ENCODE measurements at regions not wholly inside any gene's neighbourhood (a gene's known extent, or its start where the extent isn't known, plus 50 kb on each side); places are given as distances from the start of the nearest gene placed in this dataset.

DNA sequence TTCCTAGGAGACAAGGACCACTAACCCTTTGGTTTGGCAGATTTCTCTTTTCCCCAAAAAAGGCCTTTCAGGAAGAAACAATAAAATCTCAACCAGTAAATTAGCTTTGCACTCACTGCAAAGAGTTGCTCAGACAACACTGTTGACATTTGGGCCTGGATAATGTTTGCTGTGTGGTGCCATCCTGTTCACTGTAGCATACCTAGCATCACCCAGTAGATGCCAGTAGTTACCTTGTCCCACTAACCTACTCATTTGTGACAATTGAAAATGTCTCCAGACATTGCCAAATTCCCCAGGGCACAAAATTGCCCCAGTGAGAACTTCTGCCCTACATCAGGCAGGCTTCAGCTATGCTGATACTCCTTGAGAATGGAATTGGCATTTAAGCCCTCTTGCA is 177.0 kb upstream of the ERCC4 start:
- no peak for DNase-seq

DNA sequence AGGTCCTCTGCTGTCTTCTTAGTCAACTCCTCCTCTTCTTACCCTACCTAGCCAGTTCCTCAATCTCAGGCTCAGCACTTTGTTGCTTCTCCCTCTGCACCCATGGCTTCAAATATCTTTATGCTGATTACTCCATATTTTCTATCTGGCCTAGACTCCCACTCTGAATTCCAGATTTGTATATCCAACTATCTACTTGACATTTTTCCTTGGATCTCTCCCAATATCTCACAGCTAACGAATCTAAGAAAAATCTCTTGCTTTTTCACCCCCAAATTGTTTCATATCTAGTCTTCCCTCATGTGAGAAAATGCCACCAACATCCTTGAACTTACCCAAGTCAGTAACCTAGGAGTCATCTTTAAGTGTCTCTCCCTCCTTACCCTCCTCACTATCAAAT is 176.4 kb upstream of the ERCC4 start:
- no peak for DNase-seq

DNA sequence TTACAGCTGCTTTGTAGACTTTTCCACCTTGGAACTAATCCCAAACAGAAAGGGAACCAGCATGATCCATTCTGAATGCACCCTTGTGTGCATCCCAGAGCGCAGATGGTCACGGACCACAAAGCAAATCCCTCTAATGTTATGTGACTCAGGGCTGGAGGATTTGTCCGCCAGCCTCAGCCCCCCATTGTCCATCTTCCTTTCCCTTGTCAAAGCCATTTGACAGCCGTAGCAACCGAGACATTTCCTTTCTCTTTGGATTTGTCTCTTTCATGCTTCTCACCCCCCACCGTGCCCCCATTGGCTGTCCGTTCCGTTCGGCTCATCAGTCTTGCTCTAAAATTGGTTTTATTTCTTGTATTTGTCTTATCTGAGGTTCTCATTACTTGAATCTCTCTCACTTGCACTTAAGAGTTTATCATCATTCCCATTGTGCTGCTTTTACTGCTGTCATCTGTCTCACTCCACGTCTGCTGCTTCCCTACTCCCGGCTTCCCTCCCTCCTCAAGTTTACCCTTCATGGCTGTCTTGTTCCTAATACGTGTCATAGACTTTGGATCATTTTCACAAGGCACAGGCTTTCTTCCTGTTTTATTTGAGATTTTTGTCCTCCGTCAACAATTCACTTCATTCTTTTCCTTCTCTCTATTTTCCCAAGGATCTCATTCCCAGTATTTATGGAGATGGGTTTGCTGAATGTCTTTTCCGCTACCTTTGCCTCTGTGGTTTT is 163.4 kb upstream of the ERCC4 start:
- no peak for DNase-seq

DNA sequence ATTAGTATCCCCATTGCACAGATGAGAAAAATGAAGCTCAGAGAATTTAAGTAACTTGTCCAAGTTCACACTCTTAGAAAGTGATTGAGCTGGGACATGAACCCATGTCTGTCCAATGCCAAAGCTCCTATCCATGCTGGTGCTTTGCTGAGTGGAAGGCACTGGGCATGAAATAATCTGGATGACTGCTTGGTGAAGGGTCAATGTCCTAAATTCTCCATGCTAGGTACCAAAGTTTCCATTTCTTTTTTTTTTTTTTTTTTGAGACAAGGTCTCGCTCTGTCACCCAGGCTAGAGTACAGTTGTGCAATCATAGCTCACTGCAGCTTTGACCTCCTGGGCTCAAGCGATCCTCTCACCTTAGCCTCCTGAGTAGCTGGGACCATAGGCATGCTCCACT is 153.6 kb upstream of the ERCC4 start:
- no peak for DNase-seq

DNA sequence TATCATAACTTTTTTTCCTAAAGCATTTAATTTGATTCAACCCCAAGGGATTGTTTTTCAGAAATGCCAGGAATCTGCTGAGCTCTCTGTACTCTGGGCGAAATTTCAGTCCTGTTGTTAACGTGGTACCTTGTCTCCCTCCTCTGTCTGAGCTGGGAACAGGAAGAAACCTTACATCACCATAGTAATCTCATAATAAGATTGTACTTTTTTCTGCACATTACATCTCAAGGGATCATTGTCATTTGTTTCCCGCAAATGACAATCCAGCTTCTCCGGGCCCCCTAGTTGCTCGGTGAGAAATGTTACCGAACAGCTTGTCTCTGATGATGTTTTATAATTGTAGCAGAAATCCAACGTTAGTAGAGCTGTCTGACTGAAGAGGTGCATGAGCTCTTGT is 152.7 kb upstream of the ERCC4 start:
- no peak for DNase-seq

DNA sequence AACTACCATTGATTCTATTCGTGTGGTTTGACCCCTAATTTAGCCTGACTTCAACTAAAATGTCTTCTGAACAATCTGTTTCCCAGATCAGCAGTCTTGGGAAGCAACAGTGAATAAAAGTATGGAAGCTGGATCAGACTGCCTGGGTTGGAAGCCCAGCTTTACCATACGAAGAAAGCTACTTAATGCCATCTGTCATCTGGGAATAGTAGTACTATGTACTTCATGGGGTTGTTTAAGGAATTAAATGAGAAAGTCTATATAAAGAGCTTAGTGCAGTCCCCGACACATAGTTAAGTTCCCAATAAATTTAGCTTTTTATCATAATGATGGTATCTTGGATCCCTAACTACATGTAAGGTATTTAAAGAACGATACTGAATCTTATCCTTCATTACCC is 151.5 kb upstream of the ERCC4 start:
- DNase-seq = no peak

DNA sequence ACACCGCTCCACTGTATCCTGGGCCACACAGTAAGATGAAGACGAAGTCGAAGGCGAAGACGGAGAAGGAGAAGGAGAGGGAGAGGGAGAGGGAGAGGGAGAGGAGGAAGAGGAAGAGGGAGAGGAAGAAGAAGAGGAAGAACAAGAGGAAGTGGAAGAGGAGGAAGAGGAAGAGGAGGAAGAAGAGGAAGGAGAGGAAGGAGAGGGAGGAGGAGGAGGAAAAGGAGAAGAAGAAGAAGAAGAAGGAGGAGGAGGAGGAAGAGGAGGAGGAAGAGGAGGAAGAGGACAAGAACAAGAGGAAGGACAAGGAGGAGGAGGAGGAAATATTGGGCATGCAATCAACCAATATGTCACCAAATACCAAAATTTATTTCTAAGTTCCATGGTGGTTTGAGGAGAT is 149.5 kb upstream of the ERCC4 start:
- no peak for DNase-seq

DNA sequence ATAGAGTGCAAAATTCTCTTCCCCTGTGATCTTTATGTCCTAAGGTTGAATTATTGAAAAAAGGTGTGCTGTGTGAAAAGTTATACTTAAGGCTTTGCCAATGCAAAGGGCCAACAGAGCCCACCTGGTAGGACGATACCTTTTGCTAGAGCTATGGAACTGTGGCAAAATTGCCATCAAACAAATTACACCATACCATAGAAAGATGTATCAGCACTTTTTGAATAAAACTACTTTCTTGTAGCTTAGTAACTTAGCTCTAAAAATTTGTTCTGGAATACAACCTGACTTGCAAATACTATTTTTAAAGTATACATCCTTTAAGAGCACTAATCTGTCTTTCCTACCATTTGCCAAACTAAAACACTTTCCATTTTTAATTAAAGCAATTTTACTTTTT is 147.2 kb upstream of the ERCC4 start:
- DNase-seq = no peak

DNA sequence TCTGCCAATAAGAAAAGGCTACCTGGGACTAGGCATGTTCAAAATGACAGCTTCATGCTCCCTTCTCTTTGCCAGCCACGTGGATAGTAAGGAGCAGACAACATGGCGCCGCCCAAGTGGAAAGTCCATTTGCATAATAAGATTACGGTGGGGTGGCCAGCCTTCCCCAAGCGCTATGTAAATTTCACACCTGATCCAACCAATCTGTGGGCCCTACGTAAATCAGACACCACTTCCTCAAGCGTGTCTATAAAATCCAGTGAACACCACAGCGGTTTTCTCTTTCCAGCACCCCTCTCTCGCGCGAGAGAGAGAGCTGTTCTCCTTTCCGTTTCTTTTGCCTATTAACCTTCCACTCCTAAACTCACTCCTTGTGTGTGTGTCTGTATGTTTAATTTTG is 140.3 kb upstream of the ERCC4 start:
- DNase-seq = no peak

DNA sequence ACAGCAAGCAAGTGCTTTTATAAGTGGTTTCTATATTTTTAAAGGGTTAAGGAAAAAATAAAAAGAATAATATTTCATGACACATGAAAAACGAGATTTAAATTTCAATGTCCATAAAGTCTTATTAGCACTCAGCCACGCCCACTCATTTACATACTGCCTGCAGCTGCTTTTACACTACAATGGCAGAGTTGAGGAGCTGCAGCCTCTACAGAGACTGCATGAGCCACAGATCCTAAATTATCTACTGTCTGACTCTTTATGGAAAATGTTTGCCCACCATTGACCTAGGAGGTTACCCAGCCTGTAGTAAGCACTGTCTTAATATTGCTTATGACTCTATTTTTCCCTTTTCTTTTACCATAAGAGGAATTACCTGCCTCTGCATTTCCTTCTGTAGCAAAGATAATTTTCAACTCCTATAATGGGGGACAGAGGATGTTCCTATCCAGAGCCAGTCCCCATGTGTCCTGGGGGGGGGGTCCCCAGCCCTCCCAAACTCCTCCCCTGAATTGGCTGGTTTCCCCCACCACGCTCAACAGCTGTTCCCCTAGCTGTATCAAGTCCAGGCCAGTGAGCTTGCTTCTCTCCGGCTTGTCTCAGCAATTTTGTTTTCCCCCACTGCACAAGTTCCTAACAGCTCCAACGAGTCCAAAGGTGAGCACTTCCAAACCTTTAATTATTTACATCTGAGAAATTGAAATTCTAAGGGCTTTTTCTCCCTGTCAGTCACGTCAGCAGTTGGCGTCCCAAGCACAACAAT is 139.4 kb upstream of the ERCC4 start:
- no peak for DNase-seq

DNA sequence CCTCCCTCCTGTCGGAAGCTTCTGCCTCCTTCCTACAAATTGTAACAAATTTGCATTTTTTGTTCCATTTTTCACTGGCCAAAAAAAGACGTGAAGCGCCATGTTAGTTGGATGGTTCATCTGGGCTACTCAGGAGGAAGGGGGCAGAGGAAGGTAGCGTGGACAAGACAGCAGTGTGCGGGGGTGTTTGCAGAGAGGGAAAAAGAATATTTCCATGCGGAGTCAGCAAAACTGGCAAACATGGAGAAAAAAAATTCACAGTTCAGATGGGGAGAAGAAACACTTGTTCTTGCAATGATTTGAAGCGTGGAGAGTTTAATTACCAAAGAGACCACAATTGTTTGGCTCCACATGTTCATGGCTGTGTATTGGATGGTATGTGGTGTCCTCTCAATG is 138.8 kb upstream of the ERCC4 start:
- no peak for DNase-seq

DNA sequence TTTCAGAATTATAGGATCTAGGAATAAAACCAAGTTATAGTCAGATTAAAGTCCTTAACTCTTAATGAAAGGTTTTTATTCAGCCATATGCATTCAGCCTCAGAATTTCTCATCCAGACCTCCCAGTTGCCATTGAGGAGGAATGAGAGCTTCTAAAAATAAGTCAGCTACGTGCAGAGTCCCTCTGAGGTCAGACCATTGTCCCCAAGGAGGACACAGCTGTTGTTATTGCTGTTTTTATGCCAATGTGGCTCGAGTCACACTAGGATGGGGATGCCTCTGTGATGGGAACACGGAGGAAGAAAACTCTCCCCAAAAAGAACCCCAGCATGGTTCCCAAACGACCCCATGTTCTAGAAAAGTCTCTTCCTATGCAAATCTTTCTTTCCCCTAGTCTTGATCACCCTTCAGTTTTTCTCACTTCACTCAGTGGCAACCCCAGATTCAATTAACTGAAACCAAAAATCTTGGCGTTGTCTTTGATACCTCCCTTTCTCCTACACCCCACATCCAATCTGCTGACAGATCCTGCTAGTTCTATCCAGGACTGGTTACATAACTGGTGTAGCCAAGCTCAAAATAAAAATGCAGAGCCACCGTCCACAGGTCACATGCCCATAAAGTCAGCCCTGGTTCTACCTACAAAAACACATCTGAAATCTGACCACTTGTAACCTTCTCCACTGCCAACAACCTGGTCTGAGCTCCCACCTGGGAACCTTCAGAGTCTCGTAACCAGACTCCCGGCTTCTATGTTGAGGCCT is 138.2 kb upstream of the ERCC4 start:
- DNase-seq = no peak

DNA sequence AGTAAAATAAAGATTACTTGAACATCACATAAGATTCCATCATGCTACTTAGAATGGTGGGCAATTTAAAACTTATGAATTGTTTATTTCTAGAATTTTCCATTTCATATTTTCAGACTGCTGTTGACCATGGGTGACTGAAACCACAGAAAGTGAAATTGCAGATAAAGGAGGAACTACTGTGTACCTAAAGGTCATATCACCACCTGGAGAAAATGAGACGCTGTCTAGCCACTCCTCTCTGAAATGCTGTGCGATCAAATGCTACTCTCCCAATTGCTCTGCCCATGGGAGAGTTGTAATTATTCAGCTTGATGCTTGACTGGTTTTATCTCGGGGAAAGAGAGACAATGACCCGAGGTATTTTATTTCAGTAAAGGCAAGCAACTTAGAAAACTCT is 128.9 kb upstream of the ERCC4 start:
- DNase-seq = no peak

DNA sequence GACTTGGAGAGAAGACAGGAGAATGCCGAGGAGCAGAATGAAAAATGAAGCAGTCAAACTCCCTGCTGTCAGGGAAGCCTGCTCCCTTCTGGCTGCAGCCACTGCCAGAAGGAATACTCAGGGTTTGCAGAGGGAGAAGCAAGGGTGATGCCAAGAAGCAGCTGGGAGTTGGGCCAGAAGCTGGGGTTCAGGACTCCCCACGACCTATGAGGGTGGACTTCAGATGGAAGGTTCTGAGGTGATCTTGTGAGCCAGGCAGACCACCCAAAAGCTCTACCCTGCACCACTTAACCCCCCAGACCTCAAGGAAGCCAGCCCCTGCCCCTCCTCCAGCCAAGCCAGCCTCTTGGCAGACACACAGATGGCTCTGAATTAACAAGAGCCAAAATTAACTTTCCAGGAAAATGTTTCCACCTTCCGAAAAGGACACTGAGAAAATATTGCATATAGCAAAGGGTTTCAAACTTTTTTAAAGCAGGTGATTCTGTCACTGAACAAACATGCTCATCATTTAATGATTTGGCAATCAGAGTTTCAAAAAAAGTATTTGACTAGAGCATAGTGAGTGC is 126.0 kb upstream of the ERCC4 start:
- no peak for DNase-seq

DNA sequence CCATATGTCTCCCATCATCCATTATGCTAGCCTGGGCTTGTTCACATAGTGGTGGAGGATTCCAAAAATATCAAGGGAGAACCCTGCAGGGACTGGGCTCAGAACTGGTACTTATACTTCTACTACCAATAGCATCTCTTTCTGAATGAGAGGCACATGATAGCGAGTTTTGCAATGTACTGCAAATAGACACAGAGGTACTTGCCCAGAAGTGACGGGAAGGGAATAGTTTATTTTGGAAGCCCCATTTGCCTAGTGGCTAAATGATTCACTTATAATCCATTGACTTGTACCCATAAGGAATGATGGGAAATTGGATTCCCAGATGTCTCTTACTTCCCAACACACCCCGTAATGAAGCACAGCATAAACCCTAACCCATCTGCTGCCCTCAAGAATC is 124.8 kb upstream of the ERCC4 start:
- DNase-seq = no peak

DNA sequence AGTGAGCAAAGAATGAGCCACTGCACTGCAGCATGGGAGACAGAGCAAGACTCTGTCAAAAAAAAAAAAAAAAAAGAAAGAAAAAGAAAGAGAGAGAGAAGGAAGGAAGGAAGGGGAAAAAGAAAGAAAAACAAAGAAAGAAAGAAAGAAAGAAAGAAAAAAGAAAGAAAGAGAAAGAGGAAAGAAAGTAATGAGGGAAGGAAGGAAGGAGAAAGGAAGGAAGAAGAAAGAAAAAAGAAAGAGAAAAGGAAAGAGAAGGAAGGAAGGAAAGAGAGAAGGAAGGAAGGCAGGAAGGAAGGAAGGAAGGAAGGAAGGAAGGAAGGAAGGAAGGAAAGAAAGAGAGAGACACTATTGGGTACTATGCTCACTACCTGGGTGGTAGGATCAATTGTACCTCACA is 122.2 kb upstream of the ERCC4 start:
- DNase-seq = no peak

DNA sequence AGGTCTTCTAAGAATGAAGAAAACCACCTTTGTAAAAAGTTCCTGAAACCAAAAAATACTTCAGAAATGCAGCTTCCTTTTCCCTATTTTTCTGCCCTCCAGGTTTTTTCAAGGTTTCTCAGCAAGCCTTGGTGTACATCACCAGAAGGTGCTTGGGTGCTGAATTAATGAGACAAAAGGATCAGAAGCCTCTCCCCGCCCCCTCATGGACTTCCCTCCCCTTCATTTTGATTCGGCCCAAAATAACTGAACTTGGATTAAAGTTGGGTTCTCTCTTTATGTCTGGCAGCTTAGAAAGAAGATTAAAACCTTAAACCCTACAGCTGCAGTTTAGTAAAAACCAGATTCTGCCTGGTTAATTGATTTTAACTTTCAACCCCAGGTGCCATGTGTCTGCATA is 121.7 kb upstream of the ERCC4 start:
- no peak for DNase-seq

DNA sequence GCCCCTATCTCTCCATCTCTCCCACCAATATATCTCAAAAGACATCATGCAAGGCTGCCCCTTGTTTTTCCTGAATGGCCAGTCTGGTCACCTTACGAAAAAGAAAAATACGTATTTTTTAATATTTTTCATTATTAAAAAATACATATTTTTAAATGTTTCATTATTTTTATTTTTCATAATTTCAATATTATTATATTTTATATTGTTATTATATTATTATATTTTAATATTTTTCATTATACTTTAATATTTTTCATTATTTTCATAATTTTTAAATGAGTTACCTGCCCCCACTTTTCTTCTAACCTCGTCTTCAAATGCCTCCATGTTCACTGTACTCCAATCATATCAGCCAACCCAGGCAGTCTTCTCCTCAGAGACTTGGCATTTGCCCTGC is 116.0 kb upstream of the ERCC4 start:
- DNase-seq = no peak

DNA sequence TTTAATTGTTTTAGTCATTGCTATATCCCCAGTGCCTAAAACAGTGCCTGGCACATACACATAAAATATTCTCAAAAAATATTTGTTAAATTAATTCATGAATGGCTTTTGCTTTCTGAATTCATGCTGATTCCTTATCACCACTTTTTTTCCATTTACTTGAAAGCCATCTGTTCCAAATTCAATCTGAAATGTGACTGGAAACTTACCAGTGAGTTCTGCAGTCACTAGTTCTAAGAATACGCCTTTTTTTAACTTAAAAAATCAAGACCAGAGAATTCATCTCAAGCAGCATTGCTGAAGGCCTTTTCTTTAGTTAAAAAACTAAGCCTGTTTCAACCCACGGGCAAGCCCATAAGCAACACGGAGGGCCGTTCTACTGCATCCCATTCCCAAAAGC is 114.0 kb upstream of the ERCC4 start:
- DNase-seq = no peak

DNA sequence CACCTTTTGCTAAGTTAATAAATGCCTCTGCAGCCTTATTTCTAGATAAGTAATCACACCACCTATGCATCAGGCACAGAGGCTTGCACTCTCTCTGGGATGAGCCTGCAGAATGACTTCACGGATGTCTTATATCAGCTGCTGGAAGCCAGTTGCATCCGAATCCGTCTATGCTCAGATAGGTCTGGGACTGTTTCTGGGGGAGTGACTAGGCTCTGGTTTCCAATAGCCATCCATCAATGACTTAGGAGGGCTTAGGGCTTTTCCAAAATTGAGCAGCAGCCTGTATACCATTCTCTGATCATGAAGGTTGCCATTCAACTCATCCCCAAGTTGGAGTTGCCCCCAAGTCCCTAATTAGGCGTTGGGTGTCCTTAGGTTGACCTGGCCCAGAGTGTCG is 113.3 kb upstream of the ERCC4 start:
- DNase-seq = no peak

DNA sequence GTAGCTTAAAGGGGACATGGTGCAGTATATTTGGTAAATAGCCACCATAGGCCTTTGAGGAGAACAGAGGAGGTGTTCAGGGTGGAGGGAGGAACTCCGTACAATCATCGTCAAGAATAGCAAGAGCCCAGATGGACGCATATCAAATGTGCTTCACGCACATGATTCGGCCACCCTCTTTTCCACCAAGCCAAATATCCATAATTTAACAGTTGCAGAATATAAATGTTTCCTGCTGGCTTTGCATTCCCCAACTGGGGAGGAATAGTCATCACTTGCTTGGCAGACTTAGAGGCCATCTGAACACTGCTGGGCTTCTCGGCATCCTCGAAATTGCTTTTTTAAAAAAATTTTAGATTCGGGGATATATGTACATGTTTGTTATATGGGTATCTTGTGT is 111.9 kb upstream of the ERCC4 start:
- no peak for DNase-seq

DNA sequence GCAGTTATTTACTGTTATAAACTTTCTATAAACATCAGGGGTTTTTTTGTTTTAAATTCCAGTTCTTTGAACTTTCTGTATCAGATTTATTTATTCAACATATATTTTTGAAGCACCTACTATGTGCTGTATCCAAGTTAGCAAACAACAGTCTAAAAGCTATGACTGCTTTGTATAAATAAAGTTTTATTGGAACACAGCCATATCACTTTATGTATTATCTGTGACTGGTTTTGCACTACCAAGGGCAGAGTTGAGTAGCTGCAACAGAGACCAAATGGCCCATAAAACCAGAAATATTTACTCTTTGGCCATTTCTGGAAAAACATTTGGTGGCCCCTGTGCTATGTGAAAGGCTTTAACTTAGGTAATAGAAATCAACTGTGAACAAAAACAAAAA is 110.2 kb upstream of the ERCC4 start:
- DNase-seq = no peak

DNA sequence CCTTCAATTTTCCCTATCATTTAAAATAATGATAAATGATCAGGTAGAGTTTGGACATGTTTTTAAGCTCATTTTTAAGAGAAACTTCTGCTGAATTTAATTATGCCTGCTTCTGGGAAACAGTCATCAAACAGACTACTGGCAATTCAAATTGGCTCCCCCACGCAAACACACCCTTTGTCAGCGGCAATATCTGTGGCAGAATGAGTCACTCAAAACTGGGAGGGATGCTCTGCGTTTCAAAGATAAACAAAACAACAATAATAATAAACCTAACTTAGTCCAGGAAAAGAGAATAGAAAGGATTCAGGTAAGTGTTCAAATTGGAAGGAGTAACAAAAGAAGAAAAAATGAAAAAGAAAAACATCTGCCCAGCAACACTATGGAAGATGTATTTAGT is 108.1 kb upstream of the ERCC4 start:
- DNase-seq = no peak

DNA sequence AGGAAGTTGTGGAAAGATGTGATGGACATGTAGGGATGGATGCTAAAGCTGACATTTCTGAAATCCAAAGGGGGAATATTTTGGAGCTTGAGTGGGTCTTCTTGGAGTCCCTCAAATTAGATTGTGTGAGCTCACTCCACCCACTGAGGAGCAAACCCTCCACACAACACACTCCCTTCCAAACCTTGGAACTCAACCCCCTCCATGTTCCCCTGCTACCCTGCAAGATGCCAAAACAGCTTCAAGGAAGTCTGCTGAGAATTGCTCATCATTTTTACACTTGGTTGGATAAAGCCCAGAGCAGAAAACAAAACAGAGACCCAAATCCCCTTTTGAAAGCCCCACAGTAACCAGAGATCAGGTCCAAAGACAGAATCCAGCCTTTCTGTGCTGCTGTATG is 103.3 kb upstream of the ERCC4 start:
- no peak for DNase-seq

All from bone marrow (tissue), 2 donors.